Keratinocyte (primary cell): ENCODE measurements at regions not wholly inside any gene's neighbourhood (a gene's known extent, or its start where the extent isn't known, plus 50 kb on each side); places are given as distances from the start of the nearest gene placed in this dataset.

Experiments used
- DNase-seq: peaks from one replicate; pipeline ENCODE4 v3.0.0-alpha.2; 2011; ENCODE audit warnings: low read depth, missing footprints, low spot score
- FAIRE-seq: peaks from 2 replicates; lab custom pipeline; 2011; peaks lifted over from hg19 to GRCh38; lab: Jason Lieb, UNC
- H2AFZ ChIP-seq: 2 replicates; pipeline ENCODE4 v1.6.0; 2012; ENCODE audit warnings: low read length, control low read depth, inconsistent platforms; ENCODE audit not compliant: control insufficient read depth
- H3K27ac ChIP-seq: 2 replicates; pipeline ENCODE4 v1.5.1; 2011; ENCODE audit warnings: low read length; ENCODE audit not compliant: control insufficient read depth, insufficient read depth
- H3K27me3 ChIP-seq: 3 replicates; pipeline ENCODE4 v1.6.0; 2011; ENCODE audit warnings: low read length; ENCODE audit not compliant: control insufficient read depth, insufficient read depth; ENCODE audit errors: extremely low read depth
- H3K36me3 ChIP-seq, 2 experiments: 2 replicates in 1 of 2; 3 replicates in 1 of 2; pipeline ENCODE4 v1.5.1; 2011; ENCODE audit warnings: low read length in 2 of 2, mild to moderate bottlenecking in 1 of 2; ENCODE audit not compliant: control insufficient read depth in 2 of 2, insufficient read depth in 2 of 2; ENCODE audit errors: extremely low read depth in 1 of 2
- H3K4me1 ChIP-seq: 3 replicates; pipeline ENCODE4 v1.5.1; 2011; ENCODE audit warnings: low read length; ENCODE audit not compliant: control insufficient read depth, insufficient read depth; ENCODE audit errors: extremely low read depth
- H3K4me2 ChIP-seq: 3 replicates; pipeline ENCODE4 v1.6.0; 2011; ENCODE audit warnings: low read depth, low read length; ENCODE audit not compliant: control insufficient read depth, insufficient read depth; ENCODE audit errors: extremely low read depth
- H3K4me3 ChIP-seq, 3 experiments: fragments of 200-600 bp in 1 of 3; sonication (generic) in 1 of 3; 2 replicates in 2 of 3; 3 replicates in 1 of 3; pipeline ENCODE4 v1.5.1; 2011 to 2016; ENCODE audit warnings: low read length in 3 of 3, mild to moderate bottlenecking in 3 of 3, control low read depth in 2 of 3, inconsistent platforms in 1 of 3, low read depth in 1 of 3, mixed read lengths in 1 of 3, mixed run types in 1 of 3, moderate library complexity in 1 of 3; ENCODE audit not compliant: control insufficient read depth in 2 of 3, insufficient read depth in 2 of 3; ENCODE audit errors: extremely low read depth in 1 of 3
- H3K79me2 ChIP-seq: 2 replicates; pipeline ENCODE4 v1.6.0; 2012; ENCODE audit warnings: low read length; ENCODE audit not compliant: control insufficient read depth, insufficient read depth
- H3K9ac ChIP-seq: 3 replicates; pipeline ENCODE4 v1.6.0; 2011; ENCODE audit warnings: low read length; ENCODE audit not compliant: control insufficient read depth, insufficient read depth; ENCODE audit errors: extremely low read depth
- H3K9me1 ChIP-seq: 3 replicates; pipeline ENCODE4 v1.6.0; 2011; ENCODE audit warnings: low read length; ENCODE audit not compliant: control insufficient read depth, insufficient read depth; ENCODE audit errors: extremely low read depth
- H3K9me3 ChIP-seq: 2 replicates; pipeline ENCODE4 v1.5.1; 2012; ENCODE audit warnings: low read depth, low read length; ENCODE audit not compliant: control insufficient read depth
- H4K20me1 ChIP-seq: 3 replicates; pipeline ENCODE4 v1.6.0; 2011; ENCODE audit warnings: low read length; ENCODE audit not compliant: control insufficient read depth, insufficient read depth; ENCODE audit errors: extremely low read depth
- CTCF ChIP-seq, 3 experiments: IDR thresholded peaks in 1 of 3; conservative IDR thresholded peaks in 1 of 3; optimal IDR thresholded peaks in 1 of 3; 2 replicates in 2 of 3; 3 replicates in 1 of 3; pipeline versions ENCODE3 to v1.5.1; 2011; ENCODE audit warnings: low read length in 3 of 3, mild to moderate bottlenecking in 3 of 3, moderate library complexity in 2 of 3, control low read depth in 1 of 3, inconsistent platforms in 1 of 3; ENCODE audit not compliant: insufficient read depth in 2 of 3; ENCODE audit errors: extremely low read depth in 1 of 3
- EZH2 ChIP-seq: IDR thresholded peaks from one replicate; pipeline ENCODE4 v1.6.1; 2012; ENCODE audit warnings: inconsistent platforms, mild to moderate bottlenecking, low read length, moderate library complexity
- dilution Hi-C: fragments of 300-500 bp; cut with MboI; formaldehyde crosslinking; loops from one replicate; pipeline ENCODE4 v1.7.0; 2020; ENCODE audit warnings: low sequenced_read_pairs; ENCODE audit not compliant: extremely low pct_ligation_motif_present

- no peak for FAIRE-seq
- Histone ChIP-seq H3K4me1 (no peaks in the 10 kb centered on the region), H3K9me1 (no peaks in the 10 kb centered on the region), H3K36me3 (no peaks in the 10 kb centered on the region), H3K4me3 (no peak overlapping the region), H3K9ac (no peak overlapping the region), H3K9me3 (peaks cover 2% of the 10 kb centered on the region), H4K20me1 (no peaks in the 10 kb centered on the region), H3K79me2 (no peaks in the 10 kb centered on the region), H2AFZ (no peak overlapping the region), H3K4me2 (no peak overlapping the region), H3K27me3 (no peaks in the 10 kb centered on the region), H3K27ac (no peak overlapping the region)
- dilution Hi-C loops, result no loop called here
- TF ChIP-seq CTCF (optimal IDR thresholded peaks at IDR 0.05 in 1 of 3, IDR thresholded peaks at IDR 0.05 in 1 of 3, conservative IDR thresholded peaks at IDR 0.05 in 1 of 3; ENCODE audit: extremely low read depth in 1 of 3, insufficient read depth in 2 of 3, low read length in 3 of 3) (no peak), EZH2 (no peak)
- DNase-seq, result no peak
Observed at GRCh38 chr2:126220331-126220730, 435.6 kb upstream of the GYPC start.

- Histone ChIP-seq H4K20me1 (no peaks in the 10 kb centered on the region), H3K79me2 (no peaks in the 10 kb centered on the region), H3K27me3 (no peaks in the 10 kb centered on the region), H3K9me3 (peaks cover 2% of the 10 kb centered on the region), H3K36me3 (no peaks in the 10 kb centered on the region), H3K27ac (no peak overlapping the region), H3K4me3 (no peak overlapping the region), H3K9me1 (no peaks in the 10 kb centered on the region), H3K4me2 (no peak overlapping the region), H3K9ac (no peak overlapping the region), H2AFZ (no peak overlapping the region), H3K4me1 (no peaks in the 10 kb centered on the region)
- DNase-seq (no peak), FAIRE-seq (no peak)
- TF ChIP-seq CTCF (optimal IDR thresholded peaks at IDR 0.05 in 1 of 3, IDR thresholded peaks at IDR 0.05 in 1 of 3, conservative IDR thresholded peaks at IDR 0.05 in 1 of 3; ENCODE audit: extremely low read depth in 1 of 3, insufficient read depth in 2 of 3, low read length in 3 of 3) (no peak), EZH2 (no peak)
- dilution Hi-C loops, result no loop called here
Observed at GRCh38 chr2:126221506-126221905, 434.5 kb upstream of the GYPC start.
